A204.1 (cell line): ENCODE measurements at regions not wholly inside any gene's neighbourhood (a gene's known extent, or its start where the extent isn't known, plus 50 kb on each side); places are given as distances from the start of the nearest gene placed in this dataset.
"Not testable (repeated sequence)": the region's sequence is repeated elsewhere in the genome, so short reads cannot be mapped to it uniquely, and the experiment has no call there.

ENCODE experiments used
- FAIRE-seq: peaks from 2 replicates; lab custom pipeline; 2012; peaks lifted over from hg19 to GRCh38; lab: Jason Lieb, UNC

DNA sequence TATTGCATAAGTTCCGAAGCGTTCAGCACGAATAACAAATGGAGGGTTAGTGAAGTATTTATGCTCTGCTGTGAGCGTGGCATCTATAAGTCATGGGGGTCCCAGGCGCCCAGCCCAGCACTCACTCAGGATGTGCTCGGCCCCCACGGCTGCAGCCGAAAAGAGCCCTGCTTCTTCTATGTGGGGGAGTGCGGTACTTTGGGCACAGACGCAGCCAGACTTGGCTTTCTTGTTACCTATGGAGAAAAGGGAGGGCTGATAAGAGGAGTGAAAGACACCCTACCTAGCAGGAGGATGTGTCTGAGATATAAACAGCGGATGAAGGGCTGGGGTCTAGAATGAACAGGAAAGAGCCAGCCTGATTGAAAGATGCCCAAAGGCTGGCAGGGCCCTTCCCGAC is 51.4 kb downstream of the MRPL36 start:
- no peak for FAIRE-seq

DNA sequence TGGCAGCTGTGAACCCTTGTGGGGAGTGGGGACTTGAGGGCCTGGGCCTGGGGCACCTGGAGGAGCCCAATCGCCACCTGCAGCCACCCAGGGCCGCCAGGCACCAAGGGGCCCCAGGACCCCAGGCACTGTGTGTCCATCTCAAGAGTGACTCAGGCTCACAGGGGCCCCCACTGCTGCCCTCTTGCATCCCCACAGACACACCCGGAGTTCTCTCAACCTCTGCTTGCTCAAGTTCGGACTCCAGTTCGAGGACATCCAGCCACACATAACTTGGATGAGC is 51.9 kb downstream of the MRPL36 start:
- no peak for FAIRE-seq

DNA sequence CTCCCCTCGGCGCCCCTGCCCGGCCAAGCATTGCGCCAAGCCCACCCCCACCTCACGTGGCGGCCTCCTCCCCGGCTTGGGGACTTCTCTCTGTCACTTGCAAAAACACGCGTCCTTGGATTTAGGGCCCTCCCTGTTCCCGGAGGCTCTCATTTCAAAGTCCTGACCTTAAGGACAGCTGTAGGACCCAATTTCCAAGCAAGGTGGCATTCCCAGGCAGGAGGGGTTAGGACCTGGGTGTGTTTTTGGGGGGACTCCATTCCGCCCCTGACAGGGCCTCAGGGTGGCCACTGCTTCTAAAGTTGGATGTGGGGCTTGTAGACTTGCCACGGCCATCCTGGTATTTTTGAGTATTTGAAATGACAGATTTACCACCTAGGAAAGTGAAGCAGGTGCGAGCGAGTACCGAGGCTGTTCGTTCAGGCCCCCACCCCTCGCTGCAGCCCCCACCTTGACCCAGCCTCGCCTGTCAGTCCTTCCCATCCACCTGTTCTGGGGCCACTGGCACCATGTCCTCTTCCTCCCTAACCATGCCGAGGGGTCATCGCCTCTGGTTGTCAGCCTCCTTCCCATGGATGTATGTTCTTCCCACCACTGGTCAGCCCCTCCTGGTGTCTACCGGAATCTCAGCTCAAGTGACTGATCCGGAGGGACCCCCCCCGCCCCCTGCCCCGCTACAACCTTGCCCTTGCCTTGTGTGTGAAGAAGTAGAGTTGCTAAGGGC is 52.4 kb downstream of the MRPL36 start:
- no peak for FAIRE-seq

DNA sequence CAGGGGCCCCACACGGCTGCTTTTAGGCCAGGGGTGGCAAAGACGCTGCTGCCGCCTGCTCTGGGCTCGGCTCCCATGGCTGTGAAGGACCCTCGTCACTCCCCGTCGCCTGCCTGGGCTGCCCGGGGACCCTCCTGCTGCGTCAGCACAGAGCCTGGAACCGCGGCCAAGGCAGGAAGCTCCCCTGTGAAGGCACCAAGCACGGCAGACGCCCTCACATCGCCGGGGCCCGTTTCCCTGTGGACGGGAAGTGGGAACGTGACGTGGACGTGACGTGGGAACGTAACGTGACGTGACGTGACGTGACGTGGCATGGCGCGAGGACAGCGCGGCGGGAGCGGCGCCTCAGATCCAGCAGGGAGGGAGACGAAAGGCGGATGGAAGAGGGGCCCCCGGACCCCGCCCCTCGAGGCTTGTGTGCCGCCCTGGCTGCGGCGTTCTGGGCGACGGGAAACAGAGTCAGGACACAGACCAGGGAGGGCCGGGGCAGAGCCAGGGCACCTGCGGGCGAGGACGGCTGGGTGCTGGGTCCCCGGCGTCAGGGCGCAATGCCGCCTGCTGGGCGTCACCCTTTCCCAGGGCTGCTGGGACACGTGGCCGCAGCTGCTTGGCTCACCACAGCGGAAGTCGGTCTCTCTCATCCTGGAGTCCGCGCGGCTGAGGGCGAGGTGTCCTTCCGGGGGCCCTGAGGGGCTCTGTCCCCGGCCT is 53.1 kb downstream of the MRPL36 start:
- no peak for FAIRE-seq

DNA sequence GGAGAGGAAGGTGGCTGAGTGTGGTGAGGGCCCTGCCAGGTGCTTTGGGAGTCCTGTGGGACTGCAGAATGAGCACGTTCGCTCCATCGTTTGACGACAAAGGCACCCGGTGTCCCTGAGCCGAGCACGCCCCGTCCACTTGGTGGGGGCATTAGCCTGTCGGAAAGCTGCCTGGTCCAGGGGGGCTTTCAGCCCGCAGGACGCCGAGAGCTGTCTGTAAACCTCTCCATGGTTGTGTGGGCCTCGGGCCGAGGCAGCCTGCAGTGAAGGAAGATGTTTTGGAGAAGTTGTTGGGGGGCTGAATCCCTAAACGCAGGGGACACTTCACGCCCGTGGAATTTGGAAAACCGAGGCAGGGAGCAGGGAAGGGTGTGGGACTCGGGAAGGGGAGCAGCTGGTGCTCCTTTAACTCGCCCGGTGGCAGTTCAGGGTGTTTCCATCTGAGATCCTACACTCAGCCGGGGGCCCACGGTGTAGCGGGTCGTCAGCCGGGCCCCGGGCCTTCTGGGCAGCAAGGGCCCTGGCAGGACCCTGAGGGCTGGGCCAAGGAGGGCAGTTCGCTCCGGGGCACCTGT is 53.8 kb downstream of the MRPL36 start:
- no peak for FAIRE-seq

DNA sequence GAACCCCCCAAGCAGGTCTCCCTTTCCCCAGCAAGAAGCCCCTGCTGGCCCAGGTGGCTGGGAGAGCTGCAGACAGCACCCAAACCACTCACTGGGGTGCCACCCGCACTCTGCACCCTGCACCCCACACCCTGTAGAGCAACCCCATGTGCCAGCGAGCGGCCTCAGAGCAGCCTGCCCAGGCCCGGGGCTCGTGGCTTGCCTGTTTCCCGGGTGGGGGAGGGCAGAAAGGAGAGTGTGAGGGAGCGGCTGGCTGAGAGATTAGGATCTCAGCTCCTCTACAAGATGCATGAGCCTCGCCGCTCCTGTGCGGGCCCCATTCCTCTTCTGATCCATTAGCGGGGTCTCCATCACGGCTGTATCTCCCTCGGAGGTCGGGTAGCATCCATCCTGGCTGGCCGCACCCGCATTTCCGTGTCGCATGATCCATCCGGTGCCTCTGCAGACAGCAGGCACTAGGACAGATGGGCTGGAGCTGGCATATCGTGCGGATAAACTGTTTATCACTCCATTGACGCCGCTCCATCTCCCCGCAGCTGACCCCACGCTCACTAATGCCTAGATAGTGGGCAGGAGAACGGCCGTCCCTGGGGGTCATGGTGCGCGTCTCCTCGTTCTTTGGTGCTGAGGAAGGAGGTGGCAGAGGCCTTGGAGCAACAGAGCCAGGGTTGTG is 54.4 kb downstream of the MRPL36 start:
- FAIRE-seq, result no peak

DNA sequence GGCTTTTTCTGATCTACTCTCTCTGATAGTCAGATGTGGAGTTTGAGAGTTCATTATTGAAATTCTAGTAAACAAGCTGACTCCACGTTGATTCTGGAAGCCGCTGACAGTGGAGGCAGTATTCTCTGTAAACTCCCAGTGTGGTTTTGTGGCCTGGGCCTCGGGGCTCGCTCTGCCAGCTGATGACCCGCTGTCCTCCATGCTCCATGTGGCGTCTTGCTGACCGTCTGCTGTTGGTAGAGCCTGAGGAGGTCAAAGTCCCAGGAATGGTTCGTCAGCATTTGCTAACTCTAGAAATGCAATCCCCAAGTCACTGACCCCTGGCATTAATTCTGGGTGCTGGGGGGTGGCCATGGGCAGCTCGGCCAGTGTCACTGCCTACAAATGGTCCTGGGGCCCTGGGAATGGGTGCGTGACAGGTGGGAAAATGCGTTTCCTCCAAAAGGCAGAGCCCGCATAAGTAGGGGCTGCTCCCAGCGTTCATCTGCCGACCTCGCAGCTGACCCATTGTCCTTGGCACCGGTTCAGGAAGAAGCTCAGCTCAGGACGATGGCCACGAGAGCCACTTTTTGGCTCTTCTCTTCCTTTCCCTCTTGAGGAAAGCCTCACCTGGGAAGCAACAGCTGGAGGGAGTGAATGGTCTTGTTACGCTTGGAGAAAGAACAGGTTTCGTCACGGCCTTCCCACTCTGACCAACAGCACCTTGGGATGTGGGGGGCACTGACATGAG is 55.1 kb downstream of the MRPL36 start:
- no peak for FAIRE-seq

DNA sequence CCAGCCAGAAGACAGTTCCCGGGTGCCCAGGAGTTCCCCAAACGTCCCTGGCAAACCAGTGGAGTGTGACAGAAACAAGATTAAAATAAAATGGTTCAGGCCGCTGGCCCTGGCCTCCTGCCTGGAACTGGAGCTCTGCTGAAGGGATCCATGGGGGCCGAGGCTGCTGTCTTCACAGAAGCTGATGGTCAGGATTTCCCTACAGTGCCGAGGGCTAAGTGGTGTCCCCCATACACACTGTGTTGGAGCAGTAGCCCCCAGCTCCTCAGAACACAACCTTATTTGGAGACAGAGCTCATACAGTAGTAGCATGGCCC is 55.9 kb downstream of the MRPL36 start:
- no peak for FAIRE-seq

DNA sequence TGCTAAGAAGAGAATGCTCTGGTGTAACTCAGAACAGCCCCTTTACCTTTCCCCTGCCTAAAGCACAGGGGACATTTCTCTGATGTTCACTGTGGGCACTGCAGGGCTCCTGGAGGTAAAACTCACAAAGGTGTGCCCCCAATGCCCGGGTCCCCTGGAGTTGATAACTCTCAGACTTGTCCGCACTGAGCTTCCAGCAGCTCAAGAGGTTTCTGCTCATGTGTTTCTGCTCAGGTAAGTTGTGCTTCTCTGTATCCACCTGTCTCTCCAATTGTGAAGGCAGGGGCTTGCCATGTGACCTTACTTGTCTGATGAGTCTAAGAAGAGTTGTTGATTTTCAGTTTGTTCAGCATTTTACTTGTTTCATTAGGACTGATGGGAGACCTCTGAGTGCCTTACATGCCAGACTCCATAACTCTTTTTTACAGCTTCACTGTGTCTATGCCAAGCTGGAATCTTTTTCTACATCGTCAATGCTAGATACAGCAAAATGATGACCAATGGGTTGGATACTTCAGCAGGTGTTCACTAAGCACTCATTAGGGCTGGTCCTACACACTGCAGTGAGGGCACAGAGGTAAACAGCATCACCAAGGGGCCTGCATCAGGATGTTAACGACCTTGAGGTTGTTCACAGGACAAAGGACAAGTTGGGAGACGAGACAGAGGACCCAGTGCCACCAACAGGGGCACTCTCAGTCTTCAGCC is 56.4 kb downstream of the MRPL36 start:
- no peak for FAIRE-seq

DNA sequence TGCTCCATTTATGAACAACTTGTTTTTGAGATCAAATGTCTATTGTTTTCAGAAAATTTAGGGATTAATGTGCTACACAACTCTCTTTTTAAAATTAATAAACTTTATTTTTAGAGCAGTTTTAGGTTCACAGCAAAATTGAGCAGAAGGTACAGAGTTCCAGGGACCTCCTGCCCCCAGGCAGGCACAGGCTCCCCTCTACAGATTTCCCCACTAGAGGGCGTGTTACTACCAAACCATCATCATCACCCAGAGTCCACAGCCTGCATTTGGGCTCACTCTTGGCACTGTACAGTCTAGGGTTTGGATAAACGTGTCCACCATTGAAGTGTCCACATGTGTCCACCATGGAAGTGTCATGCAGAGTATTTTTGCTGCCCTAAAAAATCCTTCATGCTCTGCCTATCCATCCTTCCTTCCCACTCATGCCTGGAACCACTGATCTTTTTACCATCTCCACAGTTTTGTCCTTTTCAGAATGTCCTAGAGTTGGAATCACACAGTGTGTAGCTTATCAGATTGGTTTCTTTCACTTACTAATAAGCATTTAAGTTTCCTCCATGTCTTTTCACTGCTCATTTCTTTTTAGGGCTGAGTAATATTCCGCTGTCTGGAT is 61.7 kb downstream of the MRPL36 start:
- FAIRE-seq, result no peak

DNA sequence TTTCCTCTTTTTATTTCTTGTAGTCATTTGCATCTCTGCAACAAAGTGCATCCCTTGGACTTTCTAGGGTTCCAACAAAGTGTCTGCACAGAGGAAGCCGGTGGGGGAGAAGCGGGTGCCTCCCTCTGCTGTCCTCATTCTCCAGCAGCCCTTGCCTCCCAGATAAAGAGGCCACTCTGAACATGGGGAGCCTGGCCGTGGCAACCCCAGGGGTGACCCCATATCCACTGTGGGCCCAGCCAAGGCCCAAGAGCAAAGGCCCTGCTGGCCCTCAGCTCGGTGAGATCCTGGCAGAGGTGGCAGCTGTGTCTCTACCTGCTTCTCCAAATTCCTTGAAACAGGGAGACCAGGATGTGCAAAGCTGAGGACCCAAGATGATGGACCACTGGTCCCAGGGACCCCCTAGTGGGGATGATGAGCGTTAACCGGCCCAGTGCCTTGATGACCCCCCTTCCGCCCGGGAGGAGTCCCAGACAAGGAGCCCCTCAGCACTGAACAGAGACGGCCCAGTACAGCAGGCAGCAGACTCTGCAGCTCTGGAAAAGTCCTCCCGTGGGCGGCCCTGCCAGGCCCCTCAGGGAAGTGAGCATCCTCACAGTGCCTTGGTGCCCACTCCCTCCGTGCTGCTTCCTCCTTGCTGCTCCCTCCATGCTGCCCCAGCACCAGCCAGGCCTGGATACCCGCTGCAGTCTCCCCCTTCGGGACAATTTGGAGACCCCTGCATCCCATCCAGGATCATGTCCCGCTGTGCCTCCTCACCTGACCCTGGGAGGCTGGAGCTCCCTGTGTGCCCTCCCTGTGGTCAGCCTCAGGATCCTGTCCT is 62.5 kb downstream of the MRPL36 start:
- no peak for FAIRE-seq

DNA sequence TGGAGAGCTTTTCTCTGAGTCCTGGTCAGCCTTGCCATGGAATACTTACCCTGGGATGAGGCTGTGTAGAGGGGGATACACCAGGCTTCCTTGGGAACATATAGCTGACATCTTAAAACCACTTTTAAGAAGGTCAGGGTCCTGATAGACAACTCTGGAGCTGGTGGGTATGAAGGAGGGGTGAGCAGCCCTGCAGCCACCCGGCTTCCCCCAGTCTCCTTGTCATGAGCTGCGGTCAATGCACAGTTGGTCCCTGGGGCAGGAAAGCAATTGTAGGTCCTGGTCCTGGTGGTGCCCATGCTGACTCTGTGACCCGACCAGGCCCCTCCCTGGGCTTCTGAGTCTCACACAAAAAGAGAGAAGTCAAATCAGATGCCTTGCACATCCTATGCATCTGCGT is 63.6 kb downstream of the MRPL36 start:
- no peak for FAIRE-seq

DNA sequence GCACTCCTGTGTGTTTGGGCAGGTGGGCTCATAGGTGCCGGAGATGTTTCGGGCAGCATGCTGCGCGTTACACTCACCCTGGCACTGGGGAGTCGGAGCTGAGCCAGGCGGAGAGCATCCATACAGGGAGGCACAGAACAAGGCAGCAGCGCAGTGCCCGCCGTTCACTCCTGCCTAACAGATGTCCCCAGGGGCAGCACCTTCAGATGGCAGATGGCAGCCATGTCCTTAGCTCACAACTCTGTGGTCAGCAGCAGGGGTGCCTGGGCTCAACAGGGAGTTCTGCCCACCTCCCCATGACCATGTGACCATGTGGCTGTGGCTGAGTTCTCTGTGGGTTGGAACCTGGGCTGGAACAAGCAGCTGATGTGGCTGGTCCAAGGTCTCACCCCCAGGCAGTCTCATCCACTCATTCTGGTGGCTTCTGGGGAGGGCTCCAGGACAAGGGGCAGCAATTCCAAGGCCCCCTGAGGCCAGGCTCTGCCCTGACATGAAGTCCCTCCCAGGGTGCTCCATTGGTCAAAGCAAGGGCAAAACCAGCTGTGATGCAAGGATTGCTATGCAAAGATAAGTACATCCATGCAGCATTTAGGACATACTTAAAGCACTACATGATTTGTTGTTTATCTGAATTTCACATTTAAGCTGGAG is 64.2 kb downstream of the MRPL36 start:
- no peak for FAIRE-seq

DNA sequence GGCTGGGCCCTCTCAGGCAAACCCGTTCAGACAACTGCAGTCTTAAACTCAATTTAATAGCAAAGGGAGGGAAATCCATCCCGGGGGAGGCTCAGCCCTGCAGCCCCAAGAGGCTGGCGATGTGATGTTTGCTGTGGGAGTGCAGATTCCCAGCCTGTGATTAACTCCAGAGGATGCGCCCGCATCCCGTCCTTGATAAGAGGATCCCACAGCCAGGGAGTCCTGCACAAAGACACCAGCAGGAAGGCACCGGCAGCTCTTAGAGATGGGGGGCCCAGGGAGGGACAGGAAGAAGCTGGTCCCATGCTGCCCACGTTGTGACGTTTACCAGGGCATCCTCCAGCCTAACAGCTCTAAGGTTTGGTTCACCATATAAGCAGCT is 64.7 kb downstream of the MRPL36 start:
- FAIRE-seq, result no peak

DNA sequence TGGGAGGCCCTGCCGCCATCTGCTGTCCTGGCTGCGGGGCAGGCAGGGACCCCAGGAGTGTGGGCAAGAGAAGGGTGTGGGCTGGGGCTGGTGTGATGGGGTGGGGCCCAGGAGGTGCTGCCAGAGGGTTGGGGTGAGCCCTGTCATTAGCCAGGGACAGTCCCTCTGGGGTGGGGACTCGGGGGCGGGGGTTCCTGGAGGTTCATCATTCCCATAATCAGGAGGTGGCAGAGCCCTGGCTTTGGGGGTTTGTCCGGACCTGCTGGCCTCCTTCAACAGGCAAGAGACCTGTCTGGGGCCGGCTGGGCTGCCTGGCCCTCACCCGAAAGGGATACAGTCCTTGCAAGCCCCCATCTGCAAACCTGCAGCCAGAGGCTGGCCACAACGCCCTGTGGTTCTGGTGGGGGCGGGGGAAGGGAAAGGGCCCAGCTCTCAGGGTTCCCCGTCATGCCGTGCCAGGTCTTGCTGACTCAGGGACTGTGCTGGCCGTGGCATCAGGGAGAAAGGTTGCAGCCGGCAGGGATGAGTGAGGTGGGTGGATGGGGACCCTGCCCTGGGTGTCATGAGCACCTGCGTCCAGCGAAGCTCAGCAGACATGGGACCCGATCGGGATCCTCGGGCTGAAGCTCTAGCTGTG is 65.2 kb downstream of the MRPL36 start:
- FAIRE-seq, result no peak

DNA sequence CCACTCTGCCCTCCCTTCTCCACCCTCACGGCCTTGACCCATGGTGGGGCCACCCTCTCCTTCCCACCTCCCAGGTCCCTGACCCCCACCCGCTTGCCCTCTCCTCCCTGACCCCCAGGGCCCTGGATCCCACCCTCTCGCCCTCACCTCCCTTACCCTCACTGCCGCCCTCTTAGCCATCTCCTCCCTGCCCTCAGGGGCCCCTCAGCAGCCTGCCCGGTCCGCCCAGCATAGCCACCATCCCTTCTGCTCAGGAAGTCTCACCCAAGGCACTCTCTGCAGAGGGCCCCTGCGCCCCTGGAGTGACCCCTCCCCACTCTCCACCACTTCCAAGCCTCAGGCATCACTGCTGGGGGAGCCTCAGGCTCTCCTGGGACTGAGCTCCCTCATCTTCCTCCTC is 66.3 kb downstream of the MRPL36 start:
- no peak for FAIRE-seq

DNA sequence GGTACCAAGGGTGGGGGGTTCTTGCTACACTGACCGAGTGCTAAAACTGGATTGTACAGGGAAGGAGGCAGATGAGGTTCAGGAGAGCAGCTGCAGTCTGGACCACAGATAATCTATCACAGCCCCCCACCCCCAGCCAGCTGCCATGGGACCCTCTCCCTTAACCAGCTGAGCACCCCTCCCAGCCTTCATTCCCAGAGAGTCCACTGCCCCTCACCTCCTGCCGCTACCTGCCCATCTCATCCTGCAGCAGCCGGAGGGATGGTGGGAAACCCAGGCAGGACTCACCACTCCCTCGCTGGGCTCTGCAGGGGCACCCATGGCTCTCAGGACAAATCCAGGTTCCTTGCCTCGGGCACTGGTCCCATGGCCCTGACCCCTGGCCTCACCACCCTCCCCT is 66.7 kb downstream of the MRPL36 start:
- FAIRE-seq, result no peak

DNA sequence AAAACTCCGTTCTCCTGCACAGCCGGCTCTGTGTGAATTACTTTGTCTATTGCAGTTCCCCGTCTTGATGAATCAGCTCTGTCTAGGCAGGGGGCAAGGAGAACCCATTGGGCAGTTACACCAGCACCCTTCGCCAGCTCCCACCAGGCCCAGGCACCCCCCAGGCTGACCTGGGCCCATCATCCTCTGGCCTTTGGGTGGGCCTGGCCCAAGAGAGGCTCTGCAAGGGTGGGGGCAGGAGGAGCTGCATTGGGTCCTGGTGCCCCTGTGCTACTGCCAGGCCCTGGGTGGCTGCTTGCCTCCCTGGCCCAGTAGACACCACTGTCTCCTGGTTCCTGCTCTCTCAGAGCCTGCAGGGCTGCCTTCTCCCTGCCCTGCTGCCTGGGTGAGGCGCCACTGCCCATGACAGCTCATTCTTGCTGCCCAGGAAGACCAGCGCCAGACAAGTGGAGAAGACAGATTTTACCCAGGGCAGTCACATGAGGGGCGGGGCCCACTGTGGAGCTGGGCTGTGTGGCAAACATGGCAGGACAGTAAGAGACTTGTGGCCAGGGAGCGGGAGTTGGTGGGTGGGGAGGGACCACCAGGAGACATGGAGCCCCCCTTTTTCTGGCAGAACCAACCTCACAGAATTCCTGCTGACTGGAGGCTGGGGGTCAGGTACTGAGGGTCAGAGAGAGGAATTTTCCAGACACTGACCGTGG is 67.2 kb downstream of the MRPL36 start:
- FAIRE-seq, result no peak

DNA sequence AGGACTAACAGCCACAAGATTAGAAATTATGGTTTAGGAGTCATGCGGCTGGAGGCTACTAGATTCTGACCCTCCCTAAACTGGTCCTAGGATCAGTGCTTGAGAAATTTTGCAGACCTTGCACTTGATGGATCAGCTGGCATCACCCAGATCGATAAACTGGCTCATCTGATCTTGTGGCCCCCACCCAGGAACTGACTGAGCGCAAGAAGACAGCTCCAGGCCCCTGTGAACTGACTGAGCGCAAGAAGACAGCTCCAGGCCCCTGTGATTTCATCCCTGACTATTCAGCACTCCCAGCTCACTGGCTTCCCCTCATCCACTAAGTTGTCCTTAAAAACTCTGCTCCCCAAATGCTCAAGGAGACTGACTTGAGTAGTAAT is 67.8 kb downstream of the MRPL36 start:
- not testable (repeated sequence) for FAIRE-seq
